ENCODE measurements at regions not wholly inside any gene's neighbourhood (a gene's known extent, or its start where the extent isn't known, plus 50 kb on each side); places are given as distances from the start of the nearest gene placed in this dataset.
"Not testable (repeated sequence)": the region's sequence is repeated elsewhere in the genome, so short reads cannot be mapped to it uniquely, and the experiment has no call there.

- DNase-seq, result no peak
Measured at GRCh38 chr3:104316118-104316517, 1050.6 kb upstream of the ALCAM start.

GRCh38 chr3:104323226-104323625, 1043.5 kb upstream of the ALCAM start:
- no peak for DNase-seq

- no peak for DNase-seq
Measured at GRCh38 chr3:104347291-104347690, 1019.4 kb upstream of the ALCAM start.

- DNase-seq, result no peak
Measured at GRCh38 chr3:104349836-104350235, 1016.9 kb upstream of the ALCAM start.

- DNase-seq, result no peak
Measured at GRCh38 chr3:104353951-104354350, 1012.8 kb upstream of the ALCAM start.

- DNase-seq, result no peak
Measured at GRCh38 chr3:104359546-104359945, 1007.2 kb upstream of the ALCAM start.

- no peak for DNase-seq
Measured at GRCh38 chr3:104360038-104360437, 1006.7 kb upstream of the ALCAM start.

- not testable (repeated sequence) for DNase-seq
Measured at GRCh38 chr3:104361748-104362147, 1005.0 kb upstream of the ALCAM start.

GRCh38 chr3:104362319-104362718, 1004.4 kb upstream of the ALCAM start:
- no peak for DNase-seq

- no peak for DNase-seq
Measured at GRCh38 chr3:104367000-104367399, 999.7 kb upstream of the ALCAM start.

GRCh38 chr3:104368760-104369159, 997.9 kb upstream of the ALCAM start:
- DNase-seq, result no peak

- no peak for DNase-seq
Measured at GRCh38 chr3:104385421-104385820, 981.3 kb upstream of the ALCAM start.

GRCh38 chr3:104388619-104389018, 978.1 kb upstream of the ALCAM start:
- DNase-seq, result peak; percentile 72

GRCh38 chr3:104392327-104392726, 974.4 kb upstream of the ALCAM start:
- no peak for DNase-seq

GRCh38 chr3:104396974-104397669, 969.6 kb upstream of the ALCAM start:
- DNase-seq, result no peak

GRCh38 chr3:104397713-104398112, 969.0 kb upstream of the ALCAM start:
- no peak for DNase-seq

- DNase-seq, result no peak
Measured at GRCh38 chr3:104402902-104403301, 963.8 kb upstream of the ALCAM start.

- DNase-seq, result no peak
Measured at GRCh38 chr3:104411757-104412156, 955.0 kb upstream of the ALCAM start.

- no peak for DNase-seq
Measured at GRCh38 chr3:104412608-104413580, 953.8 kb upstream of the ALCAM start.

GRCh38 chr3:104428337-104428925, 938.3 kb upstream of the ALCAM start:
- DNase-seq, result no peak

GRCh38 chr3:104429727-104430126, 937.0 kb upstream of the ALCAM start:
- no peak for DNase-seq

- no peak for DNase-seq
Measured at GRCh38 chr3:104436506-104436905, 930.2 kb upstream of the ALCAM start.

- DNase-seq, result no peak
Measured at GRCh38 chr3:104437131-104437750, 929.5 kb upstream of the ALCAM start.
